Body of pancreas (tissue), 4 donors: ENCODE measurements at regions not wholly inside any gene's neighbourhood (a gene's known extent, or its start where the extent isn't known, plus 50 kb on each side); places are given as distances from the start of the nearest gene placed in this dataset.

Source experiments
- POLR2A ChIP-seq, 3 donors: fragments of 450-650 bp; IDR thresholded peaks; one replicate each; pipeline ENCODE4 v1.6.1; 2016; ENCODE audit warnings: antibody characterized with exemption in 3 of 3, mild to moderate bottlenecking in 2 of 3
- TF ChIP-seq, protein P1 (sequence below), 7 experiments: fragments of 450-650 bp in 4 of 7; fragments of 200-600 bp in 3 of 7; sonication (generic) in 3 of 7; IDR thresholded peaks; one replicate each; pipeline ENCODE4 v1.5.1; 2016 to 2019; ENCODE audit warnings: antibody characterized with exemption in 7 of 7

DNA sequence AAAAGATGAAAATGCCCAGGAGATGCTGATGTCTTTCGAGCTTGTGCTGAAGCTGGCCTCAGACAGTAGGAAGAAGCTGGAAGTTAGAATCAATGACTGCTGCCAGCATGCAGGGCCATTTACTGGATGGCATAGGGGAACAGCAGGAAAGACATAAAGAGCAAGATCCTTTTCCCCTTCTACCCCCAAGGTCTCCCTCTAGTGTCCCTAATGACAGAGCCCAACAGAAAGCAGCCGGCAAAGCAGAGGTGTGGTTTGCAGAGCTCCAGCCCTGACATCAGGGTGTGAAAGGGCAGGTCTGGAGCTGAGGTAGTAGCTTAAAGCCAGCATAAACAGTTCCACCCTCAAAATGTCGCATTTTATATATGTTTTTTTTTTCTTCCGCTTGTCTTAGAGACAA, 1560.7 kb upstream of the TMEM132C start:
- TF ChIP-seq, protein P1, sequence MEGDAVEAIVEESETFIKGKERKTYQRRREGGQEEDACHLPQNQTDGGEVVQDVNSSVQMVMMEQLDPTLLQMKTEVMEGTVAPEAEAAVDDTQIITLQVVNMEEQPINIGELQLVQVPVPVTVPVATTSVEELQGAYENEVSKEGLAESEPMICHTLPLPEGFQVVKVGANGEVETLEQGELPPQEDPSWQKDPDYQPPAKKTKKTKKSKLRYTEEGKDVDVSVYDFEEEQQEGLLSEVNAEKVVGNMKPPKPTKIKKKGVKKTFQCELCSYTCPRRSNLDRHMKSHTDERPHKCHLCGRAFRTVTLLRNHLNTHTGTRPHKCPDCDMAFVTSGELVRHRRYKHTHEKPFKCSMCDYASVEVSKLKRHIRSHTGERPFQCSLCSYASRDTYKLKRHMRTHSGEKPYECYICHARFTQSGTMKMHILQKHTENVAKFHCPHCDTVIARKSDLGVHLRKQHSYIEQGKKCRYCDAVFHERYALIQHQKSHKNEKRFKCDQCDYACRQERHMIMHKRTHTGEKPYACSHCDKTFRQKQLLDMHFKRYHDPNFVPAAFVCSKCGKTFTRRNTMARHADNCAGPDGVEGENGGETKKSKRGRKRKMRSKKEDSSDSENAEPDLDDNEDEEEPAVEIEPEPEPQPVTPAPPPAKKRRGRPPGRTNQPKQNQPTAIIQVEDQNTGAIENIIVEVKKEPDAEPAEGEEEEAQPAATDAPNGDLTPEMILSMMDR (IDR thresholded peaks at IDR 0.05) = no peak
- TF ChIP-seq POLR2A (IDR thresholded peaks at IDR 0.05) = no peak
